HT1080 (cell line): ENCODE measurements at regions not wholly inside any gene's neighbourhood (a gene's known extent, or its start where the extent isn't known, plus 50 kb on each side); places are given as distances from the start of the nearest gene placed in this dataset.

Experiments
- DNase-seq: peaks from one replicate; pipeline ENCODE4 v3.0.0-alpha.2; 2015; ENCODE audit warnings: low read depth

DNA sequence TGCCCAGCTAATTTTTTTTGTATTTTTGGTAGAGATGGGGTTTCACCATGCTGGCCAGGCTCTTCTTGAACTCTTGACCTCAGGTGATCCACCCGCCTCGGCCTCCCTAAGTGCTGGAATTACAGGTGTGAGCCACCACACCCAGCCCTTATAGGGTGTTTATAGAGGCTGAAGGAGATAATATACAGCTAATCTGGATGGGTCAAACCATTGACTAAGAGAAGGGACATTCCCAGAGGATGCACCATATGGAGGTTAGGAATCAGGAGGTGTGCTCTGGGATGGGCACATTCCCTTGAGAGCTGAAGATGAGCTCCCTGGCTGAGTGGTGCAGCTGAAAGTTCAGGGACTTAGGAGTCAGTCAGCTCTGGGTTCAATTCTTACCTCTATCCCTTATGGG is 68.3 kb upstream of the SHISA3 start:
- DNase-seq: no peak

DNA sequence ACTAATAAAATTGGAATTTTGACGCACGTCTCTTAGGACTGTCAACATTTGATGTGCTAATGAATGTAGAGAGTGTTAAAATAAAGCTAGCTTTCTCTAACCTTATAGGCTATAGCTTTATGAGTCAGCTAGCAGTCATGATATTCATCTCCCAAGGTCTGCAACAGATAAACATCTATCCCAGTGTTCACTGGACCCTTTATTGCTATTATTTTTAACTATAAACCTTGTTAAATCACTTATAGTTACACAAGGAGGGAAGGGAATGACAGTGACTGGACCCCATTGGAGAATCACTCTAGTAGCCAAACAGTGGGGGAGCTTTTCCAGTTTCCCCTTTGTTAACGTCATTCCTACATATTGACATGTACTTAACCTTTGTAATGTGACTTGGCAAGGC is 67.9 kb upstream of the SHISA3 start:
- no peak for DNase-seq

DNA sequence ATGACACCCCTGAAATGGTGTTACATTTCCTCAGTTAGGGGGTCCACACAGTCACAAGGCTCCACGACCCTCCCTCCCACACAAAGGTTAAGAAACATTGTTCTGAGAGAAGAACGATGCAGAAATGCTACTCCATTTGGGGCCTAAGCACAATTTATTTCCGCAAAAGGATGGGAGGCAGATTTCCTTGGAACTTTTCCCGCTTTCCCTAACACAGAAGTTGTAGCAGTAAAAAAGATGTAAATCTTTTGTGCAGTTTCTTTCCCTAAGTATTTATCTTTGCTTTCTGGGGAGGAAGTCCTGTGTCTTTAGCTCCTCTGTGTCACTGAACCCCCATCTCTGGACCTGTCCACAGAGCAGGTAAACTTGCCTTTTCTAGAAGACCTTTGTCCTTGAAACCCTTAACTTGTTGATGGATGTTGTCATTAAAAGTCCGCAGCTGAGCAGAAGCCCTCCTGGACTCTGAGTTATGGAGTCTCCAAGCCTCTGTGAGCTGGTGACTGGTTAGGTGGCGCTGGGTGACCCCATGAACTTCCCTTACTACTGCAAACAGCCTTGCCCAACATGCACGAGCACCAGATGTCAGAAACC is 67.2 kb upstream of the SHISA3 start:
- DNase-seq: no peak

DNA sequence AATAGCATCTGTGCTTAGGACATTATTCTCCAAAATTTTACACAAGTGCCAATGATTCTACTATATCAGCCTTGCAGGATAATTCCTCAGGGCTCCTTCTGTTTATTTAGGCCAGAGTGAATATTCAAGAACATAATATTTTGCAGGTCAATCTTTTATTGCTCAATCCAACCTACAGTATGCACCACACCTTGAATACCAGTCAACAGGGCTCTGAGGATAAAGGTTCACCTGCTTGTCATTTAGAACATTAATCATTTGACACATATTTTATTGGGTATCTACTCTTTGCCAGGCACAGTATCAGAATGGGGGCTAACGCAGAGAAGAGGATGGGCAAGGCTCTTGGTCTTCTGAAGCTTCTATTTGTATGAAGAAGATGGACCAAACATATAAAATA is 66.2 kb upstream of the SHISA3 start:
- DNase-seq: no peak

DNA sequence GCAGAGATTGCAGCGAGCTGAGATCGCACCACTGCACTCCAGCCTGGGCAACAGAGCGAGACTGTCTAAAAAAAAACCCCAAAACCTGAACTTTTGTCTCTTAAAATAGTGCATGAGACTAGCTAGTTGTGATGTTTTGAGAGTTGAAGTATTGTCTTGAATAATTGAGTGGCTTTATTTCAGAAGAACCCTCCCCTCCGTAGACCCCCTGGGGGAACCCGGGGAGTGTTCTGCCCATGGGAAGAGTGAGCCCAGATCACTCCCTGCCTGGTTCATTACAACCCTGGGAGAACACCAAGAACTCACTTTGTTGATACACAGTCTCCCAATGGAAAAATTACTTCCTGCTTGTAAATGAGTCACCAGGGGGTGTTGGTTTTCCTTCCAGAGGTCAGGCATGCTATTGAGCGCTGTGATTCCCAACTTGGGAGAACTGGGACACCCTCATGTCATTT is 65.3 kb upstream of the SHISA3 start:
- peak; percentile 62 for DNase-seq

DNA sequence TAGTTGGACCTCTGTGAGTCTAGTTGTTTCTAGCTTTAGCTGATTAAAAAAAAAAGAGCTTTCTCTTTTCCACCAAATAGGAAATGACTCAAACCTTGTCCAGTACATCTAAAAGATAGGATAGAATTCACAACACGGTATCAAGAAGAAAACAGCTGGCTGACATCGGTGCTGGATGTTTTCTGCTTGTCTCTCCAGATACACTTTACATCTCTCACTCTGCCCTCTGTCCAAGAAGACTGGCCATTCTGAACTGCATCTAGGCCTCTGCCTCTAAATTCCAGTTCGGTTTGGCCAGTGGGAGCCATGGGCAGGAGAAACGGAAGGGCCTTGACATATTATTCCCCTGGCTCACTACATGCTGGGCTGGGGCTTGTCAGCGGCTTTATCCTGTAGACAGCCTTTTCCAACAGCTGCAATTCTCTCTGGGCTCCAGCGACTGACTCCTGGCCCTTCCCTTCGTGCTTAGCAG is 57.3 kb upstream of the SHISA3 start:
- peak; percentile 58 for DNase-seq

DNA sequence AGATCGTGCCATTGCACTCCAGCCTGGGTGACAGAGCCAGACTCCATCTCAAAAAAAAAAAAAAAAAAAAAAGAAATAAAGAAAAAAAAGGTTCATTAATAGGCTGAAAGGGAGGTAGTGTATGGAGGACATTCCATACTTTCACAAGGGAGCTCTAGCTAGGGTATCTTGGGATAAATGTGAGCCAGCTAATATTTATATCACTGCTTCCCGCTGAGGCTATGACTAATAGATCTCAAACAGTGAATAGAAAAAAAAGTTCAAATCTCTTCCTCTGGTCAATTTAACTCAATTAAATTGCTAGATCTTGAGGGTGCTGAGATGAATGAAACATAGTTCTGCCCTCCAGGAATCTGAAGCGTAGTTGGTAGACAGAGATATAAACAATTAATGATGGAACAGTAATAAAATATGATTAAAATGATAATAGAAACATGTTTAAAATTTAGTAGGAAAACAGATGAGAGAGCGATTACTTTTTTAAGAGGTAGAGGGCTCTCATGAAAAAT is 55.7 kb upstream of the SHISA3 start:
- peak; percentile 56 for DNase-seq

DNA sequence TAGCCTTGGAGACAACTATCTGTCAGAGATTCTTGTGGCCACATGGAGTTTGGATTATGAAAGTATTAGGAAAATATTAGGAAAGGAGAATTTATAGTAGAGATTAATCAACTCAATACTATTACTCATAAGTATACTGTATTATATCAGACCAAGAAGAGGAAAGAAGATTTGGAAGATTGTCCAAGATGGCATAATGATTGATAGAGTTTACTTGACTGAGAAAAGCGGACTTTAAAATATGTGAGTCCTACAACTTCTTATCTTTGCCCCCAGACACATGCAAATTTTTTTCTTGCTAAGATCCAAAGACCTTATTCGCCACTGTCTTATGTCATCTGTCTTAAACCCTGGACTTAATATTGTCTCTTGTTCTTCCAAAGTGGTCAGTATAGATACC is 54.8 kb upstream of the SHISA3 start:
- DNase-seq: no peak

DNA sequence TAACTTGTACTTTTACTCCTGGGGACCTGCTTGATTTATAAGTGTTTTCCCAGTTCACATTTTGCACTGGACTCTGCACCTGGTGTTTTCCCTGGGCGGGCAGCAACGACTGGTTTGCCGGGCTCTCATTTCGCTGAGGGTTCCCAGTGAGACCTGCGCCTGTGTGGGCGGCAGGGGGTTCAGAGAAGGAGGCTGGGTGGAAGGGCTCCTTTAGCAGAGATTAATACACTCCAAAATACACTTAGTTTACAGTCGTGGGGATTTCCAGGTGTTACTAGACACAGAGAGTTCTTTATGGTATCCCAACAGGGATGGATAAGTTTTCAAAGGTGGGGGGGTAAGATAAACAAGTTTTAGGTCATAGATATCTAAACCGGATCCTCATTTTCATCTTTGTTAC is 53.0 kb upstream of the SHISA3 start:
- no peak for DNase-seq

DNA sequence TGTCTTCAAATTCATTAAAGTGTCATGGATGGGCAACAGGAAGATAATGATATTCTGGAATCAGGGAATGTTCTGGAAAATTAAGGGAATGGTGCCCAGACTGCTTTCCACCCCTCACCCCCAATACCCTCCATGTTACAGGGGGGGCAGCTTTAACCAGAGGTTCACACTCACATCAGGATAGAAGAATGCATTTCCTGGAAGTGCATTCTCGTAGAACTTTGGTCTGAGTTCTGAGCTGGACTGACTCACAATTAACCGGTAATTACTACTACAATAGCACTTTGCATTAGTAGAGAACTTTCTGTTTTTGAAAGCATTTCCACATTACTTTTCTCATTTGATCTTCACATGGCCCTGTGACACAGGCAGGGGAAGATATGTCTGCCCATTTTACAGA is 52.5 kb upstream of the SHISA3 start:
- DNase-seq: no peak

DNA sequence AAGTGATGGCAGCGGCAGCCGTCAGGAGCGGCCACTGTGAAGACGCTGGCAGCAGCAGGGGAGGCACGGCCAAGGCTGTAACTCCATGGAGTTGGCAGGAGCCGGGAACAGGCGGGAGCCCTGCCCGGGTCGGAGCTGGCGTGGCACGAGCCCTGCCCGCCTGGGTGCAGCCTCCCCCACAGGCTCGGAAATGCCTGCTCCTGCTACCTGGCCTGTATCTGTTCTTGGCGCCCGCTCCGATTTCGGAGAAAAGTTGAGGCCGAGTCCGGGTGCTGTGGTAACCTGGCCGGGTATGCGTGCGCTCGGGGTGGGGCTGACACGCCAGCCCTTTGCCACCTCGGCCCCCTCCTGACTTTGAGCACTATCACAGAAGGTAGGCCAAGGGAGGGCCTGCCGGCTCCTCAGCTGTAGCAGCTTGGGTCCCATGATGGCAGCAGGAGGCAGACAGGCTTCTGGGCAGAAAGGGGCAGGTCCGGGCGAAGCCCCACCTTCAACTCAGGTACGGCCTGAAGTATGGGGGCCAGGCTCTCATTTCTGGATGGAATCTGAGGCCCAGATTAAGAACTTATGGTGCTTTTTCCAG is 51.2 kb upstream of the SHISA3 start:
- no peak for DNase-seq

DNA sequence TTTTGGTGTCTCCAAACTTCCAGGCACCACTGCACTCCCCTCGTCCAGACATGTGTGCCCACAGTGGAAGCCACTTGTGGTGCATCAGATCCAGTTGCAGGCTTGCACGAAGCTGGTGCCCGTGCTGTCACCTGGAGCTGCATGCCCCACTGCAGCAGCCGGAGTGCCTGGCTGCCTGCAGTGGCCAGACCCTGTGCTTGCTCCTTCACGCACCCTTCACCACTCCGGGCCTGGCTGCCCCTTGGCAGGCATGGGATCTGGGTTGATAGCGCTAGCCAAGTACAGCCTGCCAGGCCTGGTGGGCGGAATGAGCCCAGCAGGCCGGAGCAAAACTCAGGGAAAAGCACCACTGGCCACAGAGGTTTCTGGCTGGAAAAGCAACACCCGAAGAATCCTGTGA is 50.2 kb upstream of the SHISA3 start:
- DNase-seq: no peak
